HFFc6 (cell line): ENCODE measurements at regions not wholly inside any gene's neighbourhood (a gene's known extent, or its start where the extent isn't known, plus 50 kb on each side); places are given as distances from the start of the nearest gene placed in this dataset.

Experiments used
- DNase-seq: peaks from one replicate; pipeline ENCODE4 v3.0.0-alpha.2; 2018
- H3K27ac Mint-ChIP-seq: 2 replicates; pipeline ENCODE4 v1.8.0; 2020; ENCODE audit warnings: mild to moderate bottlenecking, mixed read lengths
- H3K27me3 Mint-ChIP-seq: 2 replicates; pipeline ENCODE4 v1.8.0; 2021; ENCODE audit warnings: mild to moderate bottlenecking, moderate library complexity, mixed read lengths; ENCODE audit not compliant: insufficient read depth
- H3K36me3 Mint-ChIP-seq: 2 replicates; pipeline ENCODE4 v1.8.0; 2021; ENCODE audit warnings: low read depth, mixed read lengths
- H3K4me1 Mint-ChIP-seq: 2 replicates; pipeline ENCODE4 v1.8.0; 2020; ENCODE audit warnings: low read depth, mixed read lengths
- H3K4me3 Mint-ChIP-seq: 2 replicates; pipeline ENCODE4 v1.8.0; 2020; ENCODE audit warnings: mild to moderate bottlenecking, moderate library complexity, mixed read lengths
- H3K9me3 Mint-ChIP-seq: 2 replicates; pipeline ENCODE4 v1.8.0; 2020; ENCODE audit warnings: mild to moderate bottlenecking, mixed read lengths
- CTCF ChIP-seq: fragments of 200-600 bp; sonication (generic); IDR thresholded peaks from 2 replicates; pipeline ENCODE4 v1.5.0; 2021; ENCODE audit warnings: antibody characterized with exemption, mild to moderate bottlenecking

GRCh38 chr4:56217343-56217890 is 169.9 kb downstream of the AASDH start:
- TF ChIP-seq CTCF, result no peak
- Mint-ChIP-seq H3K9me3 (no peaks in the 10 kb centered on the region), H3K4me3 (no peak overlapping the region), H3K4me1 (no peaks in the 10 kb centered on the region), H3K27me3 (no peaks in the 10 kb centered on the region; the same call in 1 of the 2 replicates), H3K27ac (no peak overlapping the region), H3K36me3 (no peaks in the 10 kb centered on the region)
- no peak for DNase-seq

DNA sequence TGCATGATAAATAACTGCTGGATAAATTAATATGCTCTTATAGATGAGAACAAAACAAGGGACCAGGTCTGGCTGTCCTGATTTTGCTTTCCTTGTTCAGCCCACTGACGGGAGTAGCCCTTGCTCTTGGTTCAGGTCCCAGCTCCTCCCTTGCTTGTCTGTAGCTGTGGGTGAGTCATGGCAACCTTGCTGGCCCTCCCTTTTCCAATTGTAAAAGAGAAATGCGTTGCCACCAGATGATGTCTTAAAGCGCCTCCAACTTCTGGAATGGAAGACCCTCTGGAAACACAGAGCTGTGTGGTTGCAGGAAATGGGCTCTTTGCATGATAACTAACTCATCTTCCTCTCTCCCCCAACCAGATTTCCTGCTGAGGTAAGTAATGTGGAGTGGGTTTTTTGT is 171.4 kb downstream of the AASDH start:
- Mint-ChIP-seq H3K9me3 (peaks cover 9% of the 10 kb centered on the region), H3K27ac (no peak overlapping the region), H3K36me3 (no peaks in the 10 kb centered on the region), H3K4me1 (no peaks in the 10 kb centered on the region), H3K27me3 (no peaks in the 10 kb centered on the region; the same call in 1 of the 2 replicates), H3K4me3 (no peak overlapping the region)
- DNase-seq, result no peak
- no peak for TF ChIP-seq CTCF

GRCh38 chr4:56215141-56215783 is 172.0 kb downstream of the AASDH start:
- no peaks in the 10 kb centered on the region; the same call in 1 of the 2 replicates for H3K27me3 Mint-ChIP-seq
- DNase-seq, result no peak
- no peak overlapping the region for H3K4me3 Mint-ChIP-seq
- H3K4me1 Mint-ChIP-seq, result no peaks in the 10 kb centered on the region
- no peak overlapping the region for H3K27ac Mint-ChIP-seq
- H3K36me3 Mint-ChIP-seq, result no peaks in the 10 kb centered on the region
- TF ChIP-seq CTCF, result no peak
- peaks cover 9% of the 10 kb centered on the region for H3K9me3 Mint-ChIP-seq

- no peak for DNase-seq
- peaks cover 9% of the 10 kb centered on the region for H3K9me3 Mint-ChIP-seq
- no peak overlapping the region for H3K27ac Mint-ChIP-seq
- H3K4me3 Mint-ChIP-seq, result no peak overlapping the region
- no peaks in the 10 kb centered on the region for H3K36me3 Mint-ChIP-seq
- no peaks in the 10 kb centered on the region for H3K4me1 Mint-ChIP-seq
- H3K27me3 Mint-ChIP-seq, result no peaks in the 10 kb centered on the region; the same call in 1 of the 2 replicates
- TF ChIP-seq CTCF, result no peak
These were observed 173.7 kb downstream of the AASDH start for GRCh38 chr4:56213543-56213942.

DNA sequence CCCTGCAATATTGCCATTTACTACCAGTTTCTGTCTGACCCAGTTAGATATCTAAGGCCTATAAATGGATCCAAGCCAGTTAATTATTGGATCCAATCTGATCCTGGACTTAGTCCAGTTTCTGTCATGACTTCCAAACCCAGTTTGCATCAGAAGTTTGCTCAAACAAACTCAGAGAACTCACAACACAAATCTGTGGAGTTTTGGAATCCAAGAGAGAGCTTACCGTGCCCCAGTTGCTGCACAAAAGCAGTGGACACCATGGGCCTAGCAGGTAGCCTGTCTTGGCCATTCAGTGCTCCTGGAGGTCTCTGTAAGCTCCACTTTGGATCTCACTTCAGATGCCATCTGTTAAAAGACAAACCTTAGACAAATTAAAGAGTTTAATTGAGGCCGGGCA is 174.5 kb downstream of the AASDH start:
- no peak overlapping the region for H3K27ac Mint-ChIP-seq
- no peaks in the 10 kb centered on the region for H3K36me3 Mint-ChIP-seq
- H3K9me3 Mint-ChIP-seq, result peaks cover 9% of the 10 kb centered on the region
- no peaks in the 10 kb centered on the region for H3K4me1 Mint-ChIP-seq
- H3K4me3 Mint-ChIP-seq, result no peak overlapping the region
- no peak for DNase-seq
- TF ChIP-seq CTCF, result no peak
- H3K27me3 Mint-ChIP-seq, result no peaks in the 10 kb centered on the region; the same call in 1 of the 2 replicates
